ENCODE measurements at regions not wholly inside any gene's neighbourhood (a gene's known extent, or its start where the extent isn't known, plus 50 kb on each side); places are given as distances from the start of the nearest gene placed in this dataset.

GRCh38 chr16:5446623-5447240 is 349.1 kb upstream of the EEF2KMT start:
- DNase-seq = no peak

- DNase-seq = no peak
Measured at GRCh38 chr16:5444189-5444588, 346.6 kb upstream of the EEF2KMT start.

- DNase-seq = no peak
Measured at GRCh38 chr16:5442986-5443385, 345.4 kb upstream of the EEF2KMT start.

- no peak for DNase-seq
Measured at GRCh38 chr16:5442054-5442453, 344.5 kb upstream of the EEF2KMT start.

GRCh38 chr16:5438591-5438990 is 341.0 kb upstream of the EEF2KMT start:
- DNase-seq = no peak

- DNase-seq = no peak
Measured at GRCh38 chr16:5433587-5433986, 336.0 kb upstream of the EEF2KMT start.

- DNase-seq = no peak
Measured at GRCh38 chr16:5432166-5432565, 334.6 kb upstream of the EEF2KMT start.

- DNase-seq = no peak
Measured at GRCh38 chr16:5430598-5430997, 333.0 kb upstream of the EEF2KMT start.

GRCh38 chr16:5428932-5429331 is 331.3 kb upstream of the EEF2KMT start:
- DNase-seq = no peak

- no peak for DNase-seq
Measured at GRCh38 chr16:5427571-5427970, 330.0 kb upstream of the EEF2KMT start.

- no peak for DNase-seq
Measured at GRCh38 chr16:5422643-5423496, 325.3 kb upstream of the EEF2KMT start.

GRCh38 chr16:5422047-5422446 is 324.5 kb upstream of the EEF2KMT start:
- no peak for DNase-seq

GRCh38 chr16:5416013-5416412 is 318.4 kb upstream of the EEF2KMT start:
- no peak for DNase-seq

- no peak for DNase-seq
Measured at GRCh38 chr16:5415123-5415522, 317.5 kb upstream of the EEF2KMT start.

GRCh38 chr16:5412731-5413130 is 315.1 kb upstream of the EEF2KMT start:
- DNase-seq = no peak

GRCh38 chr16:5398203-5398602 is 300.6 kb upstream of the EEF2KMT start:
- no peak for DNase-seq

GRCh38 chr16:5396880-5397279 is 299.3 kb upstream of the EEF2KMT start:
- no peak for DNase-seq

GRCh38 chr16:5393070-5393469 is 295.5 kb upstream of the EEF2KMT start:
- DNase-seq = no peak

GRCh38 chr16:5386989-5387388 is 289.4 kb upstream of the EEF2KMT start:
- DNase-seq = no peak

GRCh38 chr16:5385811-5386210 is 288.2 kb upstream of the EEF2KMT start:
- no peak for DNase-seq

GRCh38 chr16:5385115-5385514 is 287.5 kb upstream of the EEF2KMT start:
- DNase-seq = no peak

- DNase-seq = no peak
Measured at GRCh38 chr16:5383737-5384136, 286.1 kb upstream of the EEF2KMT start.

GRCh38 chr16:5382484-5382883 is 284.9 kb upstream of the EEF2KMT start:
- DNase-seq = no peak

GRCh38 chr16:5381481-5381880 is 283.9 kb upstream of the EEF2KMT start:
- DNase-seq = no peak

GRCh38 chr16:5379954-5380353 is 282.4 kb upstream of the EEF2KMT start:
- no peak for DNase-seq

Measured in CD4-positive, alpha-beta T cell treated with Interleukin-10 for 1 hour (primary cell).